Left ventricle myocardium inferior (tissue), 1 donor: ENCODE measurements at regions not wholly inside any gene's neighbourhood (a gene's known extent, or its start where the extent isn't known, plus 50 kb on each side); places are given as distances from the start of the nearest gene placed in this dataset.

ENCODE experiments used
- DNase-seq: peaks from one replicate; pipeline ENCODE4 v3.0.0-alpha.2; 2020
- H3K27ac ChIP-seq: fragments of 200-600 bp; replicated peaks from 2 replicates; pipeline ENCODE4 v1.8.0; 2021
- H3K27me3 ChIP-seq: fragments of 200-600 bp; 2 replicates; pipeline ENCODE4 v1.8.0; 2021; ENCODE audit warnings: low read depth
- H3K36me3 ChIP-seq: fragments of 200-600 bp; 2 replicates; pipeline ENCODE4 v1.8.0; 2021
- H3K4me1 ChIP-seq: fragments of 200-600 bp; 2 replicates; pipeline ENCODE4 v1.8.0; 2021
- H3K4me3 ChIP-seq: fragments of 200-600 bp; 2 replicates; pipeline ENCODE4 v1.8.0; 2021; ENCODE audit warnings: mild to moderate bottlenecking, moderate library complexity
- H3K9me3 ChIP-seq: fragments of 200-600 bp; replicated peaks from 2 replicates; pipeline ENCODE4 v1.8.0; 2021
- intact Hi-C: fragments of 100-400 bp; cut with micrococcal nuclease; formaldehyde crosslinking; loops from one replicate; pipeline ENCODE4 v1.11.0; 2022
- TF ChIP-seq, protein P1 (sequence below): fragments of 200-600 bp; IDR thresholded peaks from 2 replicates; pipeline ENCODE4 v1.8.0; 2021; ENCODE audit warnings: antibody characterized with exemption, mild to moderate bottlenecking, borderline replicate concordance
- donor health status: DM: no; HTN: yes; CAD: no; lungs with severe emphysema.

DNA sequence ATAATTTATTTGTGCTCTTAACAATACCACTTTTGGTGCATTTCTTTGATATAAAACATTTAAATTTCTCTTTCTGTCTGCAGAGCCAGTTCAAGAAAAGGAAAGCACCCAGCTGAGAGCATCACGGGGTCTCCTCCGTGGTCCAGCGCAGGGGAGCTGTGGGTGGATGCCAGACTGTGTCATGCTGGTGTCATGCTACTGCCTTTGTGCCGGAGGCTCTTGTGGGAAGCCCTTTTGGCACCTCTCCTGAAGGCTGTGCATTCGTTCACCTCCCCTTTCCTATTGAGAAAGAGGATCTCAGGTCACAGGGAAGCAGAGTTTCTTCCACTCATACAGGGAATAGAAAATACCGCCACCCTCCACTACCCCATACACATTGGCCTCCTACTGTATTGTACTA lies 450.4 kb downstream of the GALR1 start:
- intact Hi-C loops, result no loop called here
- TF ChIP-seq, protein P1, sequence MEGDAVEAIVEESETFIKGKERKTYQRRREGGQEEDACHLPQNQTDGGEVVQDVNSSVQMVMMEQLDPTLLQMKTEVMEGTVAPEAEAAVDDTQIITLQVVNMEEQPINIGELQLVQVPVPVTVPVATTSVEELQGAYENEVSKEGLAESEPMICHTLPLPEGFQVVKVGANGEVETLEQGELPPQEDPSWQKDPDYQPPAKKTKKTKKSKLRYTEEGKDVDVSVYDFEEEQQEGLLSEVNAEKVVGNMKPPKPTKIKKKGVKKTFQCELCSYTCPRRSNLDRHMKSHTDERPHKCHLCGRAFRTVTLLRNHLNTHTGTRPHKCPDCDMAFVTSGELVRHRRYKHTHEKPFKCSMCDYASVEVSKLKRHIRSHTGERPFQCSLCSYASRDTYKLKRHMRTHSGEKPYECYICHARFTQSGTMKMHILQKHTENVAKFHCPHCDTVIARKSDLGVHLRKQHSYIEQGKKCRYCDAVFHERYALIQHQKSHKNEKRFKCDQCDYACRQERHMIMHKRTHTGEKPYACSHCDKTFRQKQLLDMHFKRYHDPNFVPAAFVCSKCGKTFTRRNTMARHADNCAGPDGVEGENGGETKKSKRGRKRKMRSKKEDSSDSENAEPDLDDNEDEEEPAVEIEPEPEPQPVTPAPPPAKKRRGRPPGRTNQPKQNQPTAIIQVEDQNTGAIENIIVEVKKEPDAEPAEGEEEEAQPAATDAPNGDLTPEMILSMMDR, result no peak
- Histone ChIP-seq H3K36me3 (no peaks in the 10 kb centered on the region), H3K4me1 (no peaks in the 10 kb centered on the region), H3K9me3 (no peaks in the 10 kb centered on the region), H3K27ac (no peak overlapping the region), H3K4me3 (no peak overlapping the region), H3K27me3 (peaks cover 34% of the 10 kb centered on the region)
- DNase-seq, result no peak

DNA sequence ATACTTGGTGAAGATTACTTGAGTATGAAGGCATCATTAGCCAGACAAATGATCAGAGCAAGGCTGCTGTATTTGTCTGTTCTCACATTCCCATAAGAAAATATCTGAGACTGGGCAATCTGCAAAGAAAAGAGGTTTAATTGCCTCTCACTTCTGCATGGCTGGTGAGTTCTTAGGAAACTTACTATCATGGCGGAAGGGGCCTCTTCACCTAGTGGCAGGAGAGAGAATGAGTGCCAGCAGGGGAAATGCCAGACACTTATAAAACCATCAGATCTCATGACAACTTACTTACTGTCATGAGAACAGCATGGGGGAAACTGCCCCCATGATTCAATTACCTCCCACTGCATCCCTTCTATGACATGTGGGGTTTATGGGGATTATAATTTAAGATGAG lies 452.3 kb downstream of the GALR1 start:
- Histone ChIP-seq H3K9me3 (no peaks in the 10 kb centered on the region), H3K36me3 (no peaks in the 10 kb centered on the region), H3K4me1 (no peaks in the 10 kb centered on the region), H3K27me3 (peaks cover 45% of the 10 kb centered on the region), H3K27ac (no peak overlapping the region), H3K4me3 (no peak overlapping the region)
- TF ChIP-seq, protein P1, result no peak
- no peak for DNase-seq
- intact Hi-C loops, result no loop called here

DNA sequence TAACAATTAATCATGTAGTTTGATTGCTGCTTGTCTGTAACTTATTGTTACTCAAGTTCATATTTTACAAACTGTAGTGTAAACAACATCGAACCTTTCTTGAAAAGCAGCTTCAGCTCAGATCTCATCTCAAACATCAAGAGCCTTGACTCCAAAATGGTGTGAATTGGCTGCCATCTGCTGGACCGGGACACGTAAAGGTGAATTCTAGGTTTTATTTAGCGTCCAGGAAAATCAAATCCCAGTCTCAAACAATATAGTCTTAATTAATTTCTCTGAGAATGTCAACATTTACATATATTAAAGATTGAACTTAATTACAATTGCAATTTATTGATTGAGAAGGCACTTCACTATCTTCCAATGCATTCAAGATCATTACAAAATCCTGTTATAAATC lies 453.0 kb downstream of the GALR1 start:
- TF ChIP-seq, protein P1, result no peak
- no peak overlapping the region for H3K4me3 ChIP-seq
- no peaks in the 10 kb centered on the region for H3K9me3 ChIP-seq
- intact Hi-C loops, result no loop called here
- no peak for DNase-seq
- no peaks in the 10 kb centered on the region for H3K36me3 ChIP-seq
- peaks cover 45% of the 10 kb centered on the region for H3K27me3 ChIP-seq
- H3K4me1 ChIP-seq, result no peaks in the 10 kb centered on the region
- no peak overlapping the region for H3K27ac ChIP-seq

GRCh38 chr18:77705301-77705700 lies 455.7 kb downstream of the GALR1 start:
- Histone ChIP-seq H3K9me3 (no peaks in the 10 kb centered on the region), H3K27me3 (peaks cover 39% of the 10 kb centered on the region), H3K36me3 (no peaks in the 10 kb centered on the region), H3K4me1 (no peaks in the 10 kb centered on the region), H3K4me3 (no peak overlapping the region), H3K27ac (no peak overlapping the region)
- intact Hi-C loops, result no loop called here
- DNase-seq, result no peak
- TF ChIP-seq, protein P1, result no peak

DNA sequence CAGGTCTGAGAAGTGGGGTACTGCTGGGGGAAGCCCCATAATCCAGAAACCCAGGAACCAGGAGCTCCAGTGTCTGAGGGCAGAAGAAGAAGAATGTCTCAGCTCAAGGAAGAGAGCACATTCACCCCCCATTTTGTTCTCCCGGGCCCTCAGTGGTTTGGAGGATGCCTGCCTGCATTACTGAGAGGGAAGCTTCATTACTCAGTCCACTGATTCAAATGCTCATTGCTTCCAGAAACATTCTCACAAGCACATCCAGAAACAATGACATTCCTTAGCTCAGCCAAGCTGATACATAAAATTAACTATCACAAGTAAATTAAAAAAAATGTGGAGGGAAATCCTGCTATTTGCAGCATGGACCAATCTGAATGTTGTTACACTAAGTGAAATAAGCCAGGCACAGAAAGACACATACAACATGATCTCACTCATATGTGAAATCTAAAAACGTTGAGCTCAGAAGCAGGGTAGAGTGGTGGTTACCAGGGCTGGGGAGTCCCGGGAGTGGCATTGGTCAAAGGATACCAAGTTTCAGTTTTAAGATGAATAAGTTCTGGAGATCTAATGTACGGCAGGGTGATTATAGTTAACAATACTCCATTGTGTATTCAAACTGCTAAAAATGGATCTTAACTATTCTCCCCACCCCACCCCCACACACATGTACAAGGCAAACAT lies 459.3 kb downstream of the GALR1 start:
- Histone ChIP-seq H3K36me3 (no peaks in the 10 kb centered on the region), H3K9me3 (no peaks in the 10 kb centered on the region), H3K27ac (no peak overlapping the region), H3K4me3 (no peak overlapping the region), H3K4me1 (no peaks in the 10 kb centered on the region), H3K27me3 (peaks cover 27% of the 10 kb centered on the region)
- intact Hi-C loops, result no loop called here
- no peak for DNase-seq
- TF ChIP-seq, protein P1, result no peak
